ENCODE measurements at regions not wholly inside any gene's neighbourhood (a gene's known extent, or its start where the extent isn't known, plus 50 kb on each side); places are given as distances from the start of the nearest gene placed in this dataset.

DNA sequence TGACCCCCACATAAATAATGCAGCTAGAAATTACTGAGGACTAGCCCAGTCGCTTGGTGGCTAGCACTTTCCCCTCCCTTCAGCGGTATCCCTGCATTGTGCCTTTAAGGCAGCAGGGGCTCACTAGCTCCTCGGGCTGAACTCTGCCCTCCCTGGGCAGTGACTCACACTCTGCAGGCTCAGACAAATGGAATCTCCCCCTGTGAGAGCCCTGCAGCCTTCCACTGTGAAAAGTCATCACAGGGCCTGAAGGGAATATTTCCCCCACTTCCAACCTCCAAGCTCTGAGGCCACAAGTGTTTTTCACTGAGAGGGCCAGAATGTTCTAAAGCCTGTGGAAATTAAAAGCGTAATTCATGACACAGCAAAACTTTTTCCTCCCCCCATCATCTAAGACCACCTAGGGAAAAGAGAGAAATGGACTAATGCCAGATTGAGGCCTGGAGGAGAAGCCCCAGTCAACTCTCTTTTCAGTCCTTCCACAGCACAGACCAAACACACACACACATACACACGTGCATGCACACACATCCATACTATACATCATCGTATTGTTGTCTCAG lies 93.6 kb upstream of the COL1A2 start:
- peak; percentile 88 for FAIRE-seq
- H2AFZ ChIP-seq (ENCODE audit: low read depth, low read length) = peak overlapping the region; percentile 52

GRCh38 chr7:94303118-94303517 lies 91.6 kb upstream of the COL1A2 start:
- H3K4me3 ChIP-seq (replicated peaks in 1 of 3; ENCODE audit: insufficient read depth in 1 of 3, low read depth in 1 of 3, low read length in 3 of 3) = no peak overlapping the region
- no peaks in the 10 kb centered on the region for H3K9me3 ChIP-seq (replicated peaks; ENCODE audit: control insufficient read depth, insufficient read depth, low read length)
- H2AFZ ChIP-seq (ENCODE audit: low read depth, low read length) = no peak overlapping the region
- intact Hi-C loops (cut with micrococcal nuclease) = no loop called here
- no peak overlapping the region for H3K9ac ChIP-seq (replicated peaks; ENCODE audit: extremely low read depth, insufficient read depth, low read length)
- H3K4me1 ChIP-seq (ENCODE audit: control insufficient read depth, extremely low read depth, insufficient read depth, low read length) = peaks cover 32% of the 10 kb centered on the region
- no peak overlapping the region for H3K4me2 ChIP-seq (ENCODE audit: insufficient read depth, low read length)
- TF ChIP-seq EZH2 (IDR thresholded peaks at IDR 0.05; ENCODE audit: borderline replicate concordance, low read depth, low read length, severe bottlenecking) = no peak
- H4K20me1 ChIP-seq (replicated peaks; ENCODE audit: control insufficient read depth, extremely low read depth, insufficient read depth, low read length) = no peaks in the 10 kb centered on the region
- H3K9me1 ChIP-seq (replicated peaks; ENCODE audit: control insufficient read depth, extremely low read depth, insufficient read depth, low read length) = no peaks in the 10 kb centered on the region
- FAIRE-seq (no peak), DNase-seq (ENCODE audit: low read depth, low spot score) (no peak)
- H3K27ac ChIP-seq (ENCODE audit: insufficient read depth, low read depth, low read length) = no peak overlapping the region
- no TSS peak for BruUV-seq (replicated peaks)
- ChIA-PET CTCF (interaction anchor here (1.6 to 1.7 kb wide), 2 partner anchors 11 to 92 kb away, joined by 5 to 6 read pairs; partner anchors contain the start of gene COL1A2), POLR2A (no interaction called here)
- H3K27me3 ChIP-seq (ENCODE audit: control insufficient read depth in 2 of 2, insufficient read depth in 2 of 2, low read length in 2 of 2) = no peaks in the 10 kb centered on the region
- H3K79me2 ChIP-seq (ENCODE audit: control insufficient read depth, insufficient read depth, low read length) = no peaks in the 10 kb centered on the region
- no peaks in the 10 kb centered on the region for H3K36me3 ChIP-seq (ENCODE audit: control insufficient read depth in 2 of 2, extremely low read depth in 1 of 2, insufficient read depth in 2 of 2, low read length in 2 of 2)
- dilution Hi-C loops (cut with MboI; ENCODE audit: extremely low pct_ligation_motif_present, low sequenced_read_pairs) = no loop called here

More for the DNA sequence above, 93.6 kb upstream of the COL1A2 start:
- Histone ChIP-seq H3K9ac (replicated peaks; ENCODE audit: extremely low read depth, insufficient read depth, low read length) (peak overlapping the region; percentile 30), H3K4me2 (ENCODE audit: insufficient read depth, low read length) (peak overlapping the region; percentile 41), H4K20me1 (replicated peaks; ENCODE audit: control insufficient read depth, extremely low read depth, insufficient read depth, low read length) (no peaks in the 10 kb centered on the region), H3K27me3 (ENCODE audit: control insufficient read depth in 2 of 2, insufficient read depth in 2 of 2, low read length in 2 of 2) (no peaks in the 10 kb centered on the region), H3K9me3 (replicated peaks; ENCODE audit: control insufficient read depth, insufficient read depth, low read length) (no peaks in the 10 kb centered on the region), H3K36me3 (ENCODE audit: control insufficient read depth in 2 of 2, extremely low read depth in 1 of 2, insufficient read depth in 2 of 2, low read length in 2 of 2) (no peaks in the 10 kb centered on the region), H3K9me1 (replicated peaks; ENCODE audit: control insufficient read depth, extremely low read depth, insufficient read depth, low read length) (no peaks in the 10 kb centered on the region), H3K27ac (ENCODE audit: insufficient read depth, low read depth, low read length) (peak overlapping the region; percentile 72), H3K4me1 (ENCODE audit: control insufficient read depth, extremely low read depth, insufficient read depth, low read length) (peaks cover 24% of the 10 kb centered on the region), H3K4me3 (replicated peaks in 1 of 3; ENCODE audit: insufficient read depth in 1 of 3, low read depth in 1 of 3, low read length in 3 of 3) (no peak overlapping the region), H3K79me2 (ENCODE audit: control insufficient read depth, insufficient read depth, low read length) (no peaks in the 10 kb centered on the region)
- intact Hi-C loops (cut with micrococcal nuclease) (loop anchor here (1.0 kb wide), 5 partner anchors 13 to 397 kb away; no protein-coding TSS in a partner anchor), dilution Hi-C loops (cut with MboI; ENCODE audit: extremely low pct_ligation_motif_present, low sequenced_read_pairs) (no loop called here)
- BruUV-seq (replicated peaks) = no TSS peak
- ChIA-PET CTCF (interaction anchor here (0.8 to 16.7 kb wide), 12 partner anchors 10 to 1389 kb away, joined by 3 to 868 read pairs (median 4); partner anchors contain the start of gene COL1A2), POLR2A (interaction anchor here (1.4 to 1.5 kb wide), 2 partner anchors 67 to 74 kb away, joined by 3 to 7 read pairs; no protein-coding TSS in a partner anchor)
- peak; percentile 93 for DNase-seq (ENCODE audit: low read depth, low spot score)
- TF ChIP-seq JUN (IDR thresholded peaks at IDR 0.05; ENCODE audit: borderline replicate concordance, insufficient read depth, insufficient read length, low read depth) = peak; percentile 77
- TF ChIP-seq, protein P1, sequence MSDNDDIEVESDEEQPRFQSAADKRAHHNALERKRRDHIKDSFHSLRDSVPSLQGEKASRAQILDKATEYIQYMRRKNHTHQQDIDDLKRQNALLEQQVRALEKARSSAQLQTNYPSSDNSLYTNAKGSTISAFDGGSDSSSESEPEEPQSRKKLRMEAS (IDR thresholded peaks at IDR 0.05; ENCODE audit: insufficient read depth, insufficient read length) = no peak
- peak; percentile 98 for TF ChIP-seq FOS (IDR thresholded peaks at IDR 0.05; ENCODE audit: borderline replicate concordance, insufficient read depth, low read length)
